K562 (cell line): ENCODE measurements at regions not wholly inside any gene's neighbourhood (a gene's known extent, or its start where the extent isn't known, plus 50 kb on each side); places are given as distances from the start of the nearest gene placed in this dataset.

Source experiments
- NR4A1 ChIP-seq, 2 experiments: fragments of 250-450 bp in 1 of 2; fragments of 450-650 bp in 1 of 2; sonication (Bioruptor Pico) in 1 of 2; IDR thresholded peaks; 2 replicates each; pipeline versions ENCODE4 v1.4.0 to v1.6.1; 2016 to 2020; ENCODE audit warnings: mild to moderate bottlenecking in 2 of 2, missing compliant biosample characterization in 1 of 2, missing genetic modification characterization in 1 of 2, moderate library complexity in 1 of 2
- SIN3A ChIP-seq, 2 experiments: fragments of 150-350 bp in 1 of 2; IDR thresholded peaks; 2 replicates each; pipeline ENCODE4 v1.6.1; 2011 to 2016; ENCODE audit warnings: borderline replicate concordance in 2 of 2, low read depth in 2 of 2, low read length in 2 of 2, mild to moderate bottlenecking in 2 of 2, moderate library complexity in 2 of 2; ENCODE audit not compliant: control insufficient read depth in 1 of 2

DNA sequence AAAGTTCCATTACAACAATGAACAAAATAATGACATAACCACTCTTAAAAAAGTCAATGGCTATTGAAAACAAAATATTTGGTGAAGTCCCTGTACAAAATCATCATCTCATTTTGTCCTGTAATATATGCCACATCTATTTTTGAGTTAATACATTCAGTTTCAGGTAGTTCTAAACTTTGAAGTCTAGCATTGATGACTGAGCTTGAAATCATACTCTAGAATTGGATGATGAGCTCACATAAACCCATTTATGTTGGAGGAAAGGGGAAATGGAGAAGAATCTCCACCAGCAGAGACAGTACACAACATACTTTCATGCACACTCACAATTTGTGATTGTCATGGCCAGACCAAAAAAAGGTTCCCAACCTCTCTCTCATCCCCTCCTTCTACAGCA is 371.1 kb upstream of the NR3C2 start:
- TF ChIP-seq SIN3A (IDR thresholded peaks at IDR 0.05; ENCODE audit: borderline replicate concordance in 2 of 2, control insufficient read depth in 1 of 2, low read depth in 2 of 2, low read length in 2 of 2) (no peak), NR4A1 (CRISPR knock-in tag; IDR thresholded peaks at IDR 0.05) (no peak), NR4A1 (tag; IDR thresholded peaks at IDR 0.05) (no peak)
